HG03095 (cell line): ENCODE measurements at regions not wholly inside any gene's neighbourhood (a gene's known extent, or its start where the extent isn't known, plus 50 kb on each side); places are given as distances from the start of the nearest gene placed in this dataset.

Source experiments
- ATAC-seq: cut with Tn5 transposase; IDR thresholded peaks from one replicate; pipeline ENCODE4 v1.9.1; 2021; ENCODE audit warnings: moderate library complexity; ENCODE audit not compliant: unreplicated experiment

DNA sequence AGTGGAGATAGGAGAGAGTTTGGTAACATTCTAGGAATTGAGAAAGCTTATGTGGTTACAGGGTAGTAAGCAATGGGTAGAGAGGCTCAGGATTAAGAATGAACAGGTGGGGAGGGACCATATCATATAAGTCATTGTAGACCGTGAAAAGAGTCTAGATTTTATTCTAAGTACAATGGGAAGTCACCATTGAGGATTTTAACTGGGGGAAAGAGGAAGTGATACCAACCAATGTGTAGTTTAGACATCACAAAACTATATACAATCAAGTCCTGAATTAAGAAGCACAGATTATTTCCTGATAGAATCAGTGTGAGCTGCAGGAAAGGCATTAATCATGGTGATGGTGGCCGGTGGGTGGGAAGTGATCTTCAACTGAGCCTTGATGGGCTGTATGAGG, 178.3 kb upstream of the ZIC3 start:
- no peak for ATAC-seq

DNA sequence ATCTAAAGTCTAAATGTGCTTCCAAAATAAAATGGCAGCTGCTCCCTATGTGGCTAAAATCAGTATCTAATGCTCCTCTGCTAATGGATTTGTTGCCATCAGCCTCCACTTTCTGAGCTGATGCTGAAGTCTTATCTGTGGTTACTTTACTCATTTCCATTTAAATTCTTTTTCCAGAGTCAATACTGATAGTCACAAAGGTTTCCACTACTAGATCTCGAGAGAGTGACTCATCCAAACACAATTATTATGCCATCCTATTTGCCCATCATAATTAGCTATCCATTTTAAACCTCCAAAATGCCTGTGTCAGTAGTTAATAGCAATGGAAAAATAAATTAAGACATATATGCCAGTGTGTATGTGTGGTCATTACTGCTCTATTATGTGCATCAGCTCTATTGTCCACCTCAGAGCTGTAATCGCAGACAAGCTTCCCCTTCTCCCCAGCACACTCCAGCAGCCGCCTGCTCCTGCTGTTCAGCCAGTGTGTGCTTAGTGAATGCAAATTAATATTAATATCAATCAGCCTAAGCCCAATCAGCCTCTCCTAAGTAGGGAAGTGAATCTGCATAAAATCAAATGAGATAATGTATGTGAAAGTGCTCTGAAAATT, 199.8 kb upstream of the ZIC3 start:
- ATAC-seq = no peak

DNA sequence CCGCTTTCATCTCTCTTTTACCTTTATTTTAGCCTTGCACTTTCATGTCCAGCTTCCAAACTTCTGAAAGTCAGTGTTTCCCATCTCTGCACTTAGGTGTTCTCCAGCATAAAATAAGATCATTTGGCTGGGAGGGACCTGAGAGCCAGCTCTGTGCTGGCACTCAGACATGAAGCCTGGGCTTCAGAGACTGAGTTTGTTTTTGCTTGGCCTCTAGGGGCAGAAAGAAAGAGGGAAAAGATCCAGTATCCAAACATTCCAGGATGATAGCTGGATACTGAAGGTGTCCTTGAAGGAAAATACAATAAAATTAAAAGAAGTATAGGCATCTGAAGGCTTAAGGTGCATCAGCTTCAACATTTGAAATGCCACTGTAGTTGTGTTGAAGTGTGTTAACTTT, 202.4 kb upstream of the ZIC3 start:
- no peak for ATAC-seq

GRCh38 chrX:137362583-137362982, 203.3 kb upstream of the ZIC3 start:
- ATAC-seq = no peak

GRCh38 chrX:137354851-137355250, 211.1 kb upstream of the ZIC3 start:
- ATAC-seq = no peak

GRCh38 chrX:137353404-137353803, 212.5 kb upstream of the ZIC3 start:
- no peak for ATAC-seq

GRCh38 chrX:137352101-137352660, 213.7 kb upstream of the ZIC3 start:
- no peak for ATAC-seq

DNA sequence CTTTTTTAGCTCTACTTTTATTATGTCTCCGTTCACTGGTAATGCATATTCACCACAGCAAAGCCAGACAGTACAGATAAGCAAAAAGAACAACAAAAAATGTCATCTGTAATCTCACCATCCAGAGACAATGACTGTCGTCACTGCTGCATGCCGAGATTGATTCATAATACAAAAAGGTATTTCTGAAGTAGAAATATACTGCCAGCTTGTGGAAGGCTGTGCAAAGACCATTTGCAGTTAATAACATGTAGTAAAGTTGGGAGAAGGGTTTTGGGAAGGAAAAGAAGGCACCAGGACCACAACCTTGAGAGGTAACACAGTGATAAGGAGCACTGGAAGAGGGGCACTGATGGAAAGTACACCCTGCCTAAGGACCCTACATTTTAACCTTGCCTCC, 223.0 kb upstream of the ZIC3 start:
- ATAC-seq = no peak

GRCh38 chrX:137313627-137314026, 252.3 kb upstream of the ZIC3 start:
- ATAC-seq = no peak

DNA sequence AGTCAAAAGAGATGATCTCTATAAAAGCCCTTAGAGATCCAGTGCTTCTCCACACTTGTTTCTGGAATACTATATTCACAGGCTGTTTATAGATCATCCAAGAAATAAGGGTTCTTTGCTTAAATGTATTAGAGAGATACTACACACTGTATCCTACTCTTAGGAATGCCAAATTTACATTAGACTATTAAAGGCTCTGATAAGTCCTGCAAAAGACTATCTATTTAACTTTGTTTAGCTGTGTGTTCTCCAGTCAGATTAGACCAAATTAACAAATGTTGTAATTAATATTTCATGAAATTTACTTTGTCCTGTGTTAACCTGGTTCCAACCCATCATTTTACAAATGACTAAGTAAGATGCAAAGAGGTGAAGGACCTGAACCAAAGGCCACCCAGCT, 260.5 kb upstream of the ZIC3 start:
- ATAC-seq = no peak

- ATAC-seq = no peak
Measured at GRCh38 chrX:137297167-137297566, 263.4 kb upstream of the GPR101 start.

- no peak for ATAC-seq
Measured at GRCh38 chrX:137290011-137290410, 256.2 kb upstream of the GPR101 start.

- no peak for ATAC-seq
Measured at GRCh38 chrX:137287191-137287590, 253.4 kb upstream of the GPR101 start.

DNA sequence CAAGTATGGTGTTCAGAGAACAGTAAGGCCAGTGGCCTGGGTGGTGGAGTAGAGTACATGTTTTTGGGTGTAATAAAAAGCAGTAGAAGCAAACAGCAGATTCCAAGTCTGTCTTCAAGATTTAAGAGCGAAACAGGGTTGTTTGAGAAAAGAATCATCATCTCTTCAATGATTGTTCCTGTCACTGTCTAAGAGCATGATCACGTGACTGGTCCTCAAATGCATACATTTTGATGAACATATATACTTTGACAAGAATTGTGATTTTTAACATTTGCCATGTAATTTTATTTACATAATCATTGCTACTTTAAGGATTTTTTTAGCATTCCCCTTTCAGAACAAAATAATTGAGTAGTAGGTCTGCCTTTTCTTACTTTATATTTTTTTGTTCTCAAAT, 252.6 kb upstream of the GPR101 start:
- ATAC-seq = no peak

GRCh38 chrX:137278825-137279224, 245.0 kb upstream of the GPR101 start:
- no peak for ATAC-seq

- no peak for ATAC-seq
Measured at GRCh38 chrX:137263374-137263773, 229.6 kb upstream of the GPR101 start.

DNA sequence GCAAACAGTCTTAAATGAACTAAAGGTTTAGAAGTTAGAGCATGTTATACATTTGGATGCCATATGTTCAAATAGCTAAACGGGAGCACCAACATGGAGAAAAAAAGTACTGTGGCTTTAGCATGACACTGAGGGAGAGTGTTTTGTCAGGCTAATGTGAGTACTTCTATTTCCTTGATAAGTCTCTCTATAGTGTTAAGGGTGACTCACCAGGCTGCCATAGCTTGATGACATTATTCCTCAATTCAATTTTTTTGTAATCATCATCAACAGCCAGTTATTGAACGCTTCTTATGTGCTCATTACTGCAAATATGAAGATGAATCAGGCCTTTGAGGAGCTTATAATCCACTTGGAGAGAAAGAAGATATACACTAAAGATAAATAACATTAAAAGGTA, 211.4 kb upstream of the GPR101 start:
- ATAC-seq = no peak

DNA sequence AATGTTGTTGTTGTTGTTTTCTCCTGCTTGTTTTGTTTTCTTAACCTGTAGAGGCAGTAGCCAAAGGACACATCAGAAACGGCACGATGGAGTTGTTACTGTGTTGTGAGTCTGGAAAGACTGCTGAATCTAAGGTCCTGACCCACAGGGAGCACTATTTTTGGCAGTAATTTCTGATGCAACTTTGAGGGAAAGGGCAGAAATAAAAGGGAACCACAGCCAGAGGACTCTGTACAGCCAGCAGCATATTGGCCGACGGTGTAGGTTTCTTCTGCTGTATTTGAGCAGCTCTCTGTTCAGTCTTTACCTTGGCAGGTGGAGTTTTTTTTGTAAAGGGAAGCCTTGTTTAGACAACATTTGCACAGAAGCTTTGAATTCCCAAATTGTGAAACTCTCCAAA, 203.0 kb upstream of the GPR101 start:
- ATAC-seq = no peak

- no peak for ATAC-seq
Measured at GRCh38 chrX:137234651-137235402, 201.0 kb upstream of the GPR101 start.

DNA sequence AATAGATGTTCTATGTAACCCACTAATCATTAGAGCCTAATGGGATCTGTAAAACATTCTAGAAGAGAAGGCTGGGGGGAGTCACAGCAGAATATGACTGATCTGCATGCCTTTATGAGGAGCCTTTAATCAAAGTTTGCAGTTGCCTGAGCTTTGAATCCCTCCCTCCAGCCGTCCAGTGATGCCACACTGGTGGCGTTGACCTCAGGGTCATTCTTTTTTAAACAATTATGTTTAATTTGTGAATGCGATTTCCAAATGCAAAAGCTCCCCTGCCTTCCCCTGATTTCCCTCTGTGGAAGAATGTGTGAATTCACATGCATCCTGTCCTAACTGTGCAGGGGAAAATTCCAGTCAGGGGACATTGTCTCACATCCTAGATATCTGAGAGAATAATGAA, 199.7 kb upstream of the GPR101 start:
- ATAC-seq = no peak

DNA sequence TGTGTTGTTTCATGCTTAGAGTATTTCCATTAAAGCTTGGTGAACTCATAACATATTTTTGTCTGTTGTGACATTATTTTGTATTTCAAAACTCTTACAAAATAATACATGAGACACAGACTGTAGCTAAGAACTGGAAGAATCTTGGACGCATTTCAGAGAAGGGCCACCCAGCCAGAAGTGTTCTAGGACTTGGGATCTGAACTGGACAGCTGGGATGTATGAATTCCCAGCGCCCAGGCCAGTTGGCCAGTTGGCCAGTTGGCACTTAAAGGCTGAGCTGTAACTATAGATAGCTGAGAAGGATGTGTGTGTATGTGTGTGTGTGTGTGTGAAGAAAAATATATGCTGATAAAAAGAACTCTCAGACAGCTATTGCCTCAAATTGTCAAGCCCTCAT, 193.4 kb upstream of the GPR101 start:
- ATAC-seq = no peak

DNA sequence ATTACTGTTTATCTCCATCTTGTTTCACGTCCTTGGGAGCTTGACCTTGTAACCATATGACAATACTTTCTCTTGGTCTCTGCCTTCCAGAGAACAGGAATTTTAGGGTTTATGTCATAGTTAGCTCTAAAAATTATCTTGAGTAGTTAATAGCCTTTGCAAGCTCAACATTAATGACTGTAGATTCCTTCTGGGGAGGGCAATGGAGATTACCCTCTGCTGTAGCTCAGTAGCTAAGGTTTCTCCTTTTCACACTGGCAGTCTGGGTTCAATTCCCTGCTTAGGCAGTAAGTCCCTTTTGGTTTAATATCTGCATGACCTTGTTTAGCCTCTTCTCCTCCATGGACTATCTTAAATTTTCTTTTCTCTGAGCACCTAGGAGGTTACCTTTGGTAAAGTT, 181.7 kb upstream of the GPR101 start:
- no peak for ATAC-seq
